BE2C (cell line): ENCODE measurements at regions not wholly inside any gene's neighbourhood (a gene's known extent, or its start where the extent isn't known, plus 50 kb on each side); places are given as distances from the start of the nearest gene placed in this dataset.

Experiments
- DNase-seq: peaks from one replicate; pipeline ENCODE4 v3.0.0-alpha.2; 2020
- H3K27me3 ChIP-seq: fragments of 250-450 bp; sonication (Bioruptor Pico); 2 replicates; pipeline ENCODE4 v1.5.1; 2020; ENCODE audit warnings: mild to moderate bottlenecking
- H3K36me3 ChIP-seq: fragments of 250-450 bp; sonication (Bioruptor Pico); 2 replicates; pipeline ENCODE4 v1.5.1; 2020; ENCODE audit warnings: mild to moderate bottlenecking
- H3K4me1 ChIP-seq: fragments of 250-450 bp; sonication (Bioruptor Pico); 2 replicates; pipeline ENCODE4 v1.5.1; 2020
- H3K4me3 ChIP-seq: 2 replicates; pipeline ENCODE4 v1.5.1; 2011; ENCODE audit warnings: low read depth, low read length
- H3K9me3 ChIP-seq: fragments of 250-450 bp; sonication (Bioruptor Pico); 2 replicates; pipeline ENCODE4 v1.5.1; 2020
- TF ChIP-seq, protein P1 (sequence below): IDR thresholded peaks from 2 replicates; pipeline ENCODE4 v1.5.1; 2012; ENCODE audit warnings: mild to moderate bottlenecking, low read depth, low read length

DNA sequence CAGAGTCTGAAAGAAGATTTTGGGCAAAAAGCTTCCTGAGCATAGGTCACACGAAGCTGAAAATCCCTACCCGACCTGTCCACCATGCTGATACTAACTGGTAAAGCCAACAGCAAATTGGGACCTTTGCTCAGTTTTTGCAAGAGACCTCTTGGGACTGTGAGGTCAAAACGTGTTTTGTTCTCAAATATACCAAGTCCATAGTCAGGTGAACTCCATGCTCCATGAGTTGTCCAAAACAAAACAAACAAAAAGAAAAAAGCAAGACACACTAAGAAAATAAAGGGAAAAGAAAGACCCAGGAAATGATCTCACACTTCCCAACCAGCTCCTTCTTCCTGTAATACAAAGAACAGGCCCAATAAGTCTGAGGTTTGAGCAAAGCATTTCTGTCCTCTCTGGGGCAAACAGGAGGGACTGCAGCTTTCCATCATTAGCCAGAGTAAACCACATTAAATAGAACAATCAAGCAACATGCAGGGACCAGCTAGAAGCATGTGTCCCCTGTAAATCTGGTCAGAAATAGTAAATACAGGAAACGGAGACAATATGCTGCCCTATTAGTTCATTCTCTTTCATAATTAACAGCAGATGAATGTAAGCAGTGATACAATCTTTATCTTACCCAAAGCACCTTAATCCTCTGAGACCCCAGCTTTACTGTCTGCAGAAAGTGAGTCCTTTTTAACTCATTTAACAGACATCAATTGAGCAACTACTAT is 125.0 kb upstream of the LIPC start:
- H3K9me3 ChIP-seq = no peaks in the 10 kb centered on the region

DNA sequence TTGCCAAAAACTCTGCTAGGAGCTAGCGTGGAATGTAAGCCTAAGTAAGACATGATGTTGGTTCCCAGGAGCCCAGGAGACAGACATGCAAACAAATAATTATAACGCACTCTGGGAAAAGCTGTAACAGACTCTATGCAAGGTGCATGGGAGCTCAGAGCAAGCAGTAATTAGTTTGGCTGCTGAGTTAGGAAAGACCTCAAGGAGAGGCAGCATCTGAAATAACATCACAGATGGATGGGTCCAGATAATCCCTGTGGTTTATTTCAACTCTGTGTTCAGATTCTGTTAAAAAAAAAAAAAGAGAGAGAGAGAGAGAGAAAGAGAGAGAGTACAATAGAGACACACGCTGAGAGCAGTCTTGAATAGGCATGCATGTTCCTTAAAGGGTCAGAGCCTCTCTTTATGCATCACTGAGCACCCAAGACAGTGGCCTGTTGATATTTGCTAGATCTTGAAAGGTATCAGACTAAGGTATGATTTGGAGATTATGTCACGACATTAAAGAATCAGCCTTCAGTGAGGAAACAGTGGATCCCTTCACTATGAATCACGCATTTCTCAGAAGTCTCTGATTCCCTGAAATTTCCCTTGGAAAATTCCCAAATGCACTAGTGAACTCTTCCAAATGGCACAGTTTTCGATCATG is 124.4 kb upstream of the LIPC start:
- Histone ChIP-seq H3K36me3 (no peaks in the 10 kb centered on the region), H3K4me3 (no peak overlapping the region), H3K27me3 (no peaks in the 10 kb centered on the region), H3K4me1 (peaks cover 10% of the 10 kb centered on the region), H3K9me3 (no peaks in the 10 kb centered on the region)
- no peak for DNase-seq
- TF ChIP-seq, protein P1, sequence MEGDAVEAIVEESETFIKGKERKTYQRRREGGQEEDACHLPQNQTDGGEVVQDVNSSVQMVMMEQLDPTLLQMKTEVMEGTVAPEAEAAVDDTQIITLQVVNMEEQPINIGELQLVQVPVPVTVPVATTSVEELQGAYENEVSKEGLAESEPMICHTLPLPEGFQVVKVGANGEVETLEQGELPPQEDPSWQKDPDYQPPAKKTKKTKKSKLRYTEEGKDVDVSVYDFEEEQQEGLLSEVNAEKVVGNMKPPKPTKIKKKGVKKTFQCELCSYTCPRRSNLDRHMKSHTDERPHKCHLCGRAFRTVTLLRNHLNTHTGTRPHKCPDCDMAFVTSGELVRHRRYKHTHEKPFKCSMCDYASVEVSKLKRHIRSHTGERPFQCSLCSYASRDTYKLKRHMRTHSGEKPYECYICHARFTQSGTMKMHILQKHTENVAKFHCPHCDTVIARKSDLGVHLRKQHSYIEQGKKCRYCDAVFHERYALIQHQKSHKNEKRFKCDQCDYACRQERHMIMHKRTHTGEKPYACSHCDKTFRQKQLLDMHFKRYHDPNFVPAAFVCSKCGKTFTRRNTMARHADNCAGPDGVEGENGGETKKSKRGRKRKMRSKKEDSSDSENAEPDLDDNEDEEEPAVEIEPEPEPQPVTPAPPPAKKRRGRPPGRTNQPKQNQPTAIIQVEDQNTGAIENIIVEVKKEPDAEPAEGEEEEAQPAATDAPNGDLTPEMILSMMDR = no peak

More for the DNA sequence above, 125.0 kb upstream of the LIPC start:
- peaks cover 10% of the 10 kb centered on the region for H3K4me1 ChIP-seq
- H3K4me3 ChIP-seq = no peak overlapping the region
- no peaks in the 10 kb centered on the region for H3K27me3 ChIP-seq
- H3K36me3 ChIP-seq = no peaks in the 10 kb centered on the region
- DNase-seq = no peak
- TF ChIP-seq, protein P1 = no peak

DNA sequence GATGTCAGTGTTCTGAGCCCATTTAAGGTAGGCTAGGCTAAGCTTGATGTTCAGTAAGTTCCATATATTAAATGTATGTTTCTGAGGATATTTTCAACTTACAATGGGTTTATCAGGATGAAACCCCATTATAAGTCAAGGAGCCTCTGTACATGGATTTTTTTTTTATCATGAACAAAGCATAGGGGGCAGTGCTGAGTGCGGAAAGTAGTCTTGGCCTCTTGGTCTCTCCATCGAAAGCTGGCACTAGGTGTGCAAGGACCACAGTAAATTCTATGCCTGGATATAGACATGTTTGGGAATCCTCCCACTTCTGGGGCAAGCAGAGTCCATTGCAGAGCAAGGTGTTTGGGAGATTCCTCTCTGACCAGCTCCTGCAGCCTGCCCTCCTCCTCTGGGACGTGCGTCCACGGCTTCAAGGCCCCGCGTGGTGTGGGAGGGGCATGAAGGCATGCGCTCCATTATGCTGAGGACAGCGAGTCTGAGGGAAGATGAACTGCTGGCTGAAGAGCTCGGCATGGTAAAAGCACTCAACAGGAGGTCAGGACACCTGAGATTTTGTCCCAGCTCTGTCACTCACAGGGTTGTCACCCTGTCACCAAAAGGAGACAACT is 122.9 kb upstream of the LIPC start:
- Histone ChIP-seq H3K9me3 (no peaks in the 10 kb centered on the region), H3K27me3 (no peaks in the 10 kb centered on the region), H3K4me1 (peaks cover 10% of the 10 kb centered on the region), H3K4me3 (no peak overlapping the region), H3K36me3 (no peaks in the 10 kb centered on the region)
- DNase-seq = no peak
- TF ChIP-seq, protein P1 = no peak

DNA sequence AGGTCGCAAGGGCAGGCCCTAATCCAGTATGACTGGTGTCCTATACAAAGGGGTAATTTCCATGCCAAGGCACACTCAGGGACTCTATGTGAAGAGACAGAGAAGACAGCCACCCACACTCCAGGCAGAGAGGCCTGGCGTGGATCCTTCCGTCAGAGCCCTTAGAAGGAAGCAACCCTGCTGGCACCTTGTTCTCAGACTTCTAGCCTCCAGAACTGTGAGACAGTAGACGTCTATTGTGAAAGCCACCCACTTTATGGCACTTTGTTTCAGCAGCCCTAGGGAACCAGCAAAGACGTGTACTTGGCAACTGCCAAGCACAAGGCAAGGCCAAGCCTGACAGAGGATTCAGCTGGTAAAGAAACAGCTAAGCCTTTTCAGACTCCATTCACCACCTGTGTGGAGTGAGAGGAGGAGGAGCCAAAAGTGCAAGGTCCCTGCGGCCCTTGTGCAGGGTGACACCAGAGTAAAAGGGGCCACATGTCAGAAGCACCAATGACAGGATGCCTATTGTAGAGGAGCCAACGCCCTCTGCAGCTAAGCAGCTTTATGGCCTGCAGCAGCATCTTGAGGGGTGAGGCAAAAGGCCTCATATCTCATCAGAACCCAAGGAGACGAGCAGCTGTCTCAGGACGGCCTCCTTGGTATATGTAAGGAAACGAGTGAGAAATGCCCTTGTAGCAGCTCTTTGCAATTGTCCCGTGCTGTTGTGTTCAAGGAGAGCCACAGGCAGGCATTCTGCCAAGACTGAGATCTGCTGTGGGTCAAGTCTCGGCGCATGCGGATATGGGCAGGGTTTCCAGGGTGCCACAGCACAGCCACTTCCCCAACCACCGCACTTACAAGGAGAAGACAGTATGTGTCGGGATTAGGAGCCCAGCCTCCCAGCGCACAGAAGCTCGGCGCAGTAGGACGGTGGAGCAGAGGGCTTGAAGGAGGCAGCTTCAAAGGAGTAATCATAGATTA is 121.5 kb upstream of the LIPC start:
- no peak for DNase-seq
- no peaks in the 10 kb centered on the region for H3K9me3 ChIP-seq
- H3K36me3 ChIP-seq = no peaks in the 10 kb centered on the region
- no peaks in the 10 kb centered on the region for H3K27me3 ChIP-seq
- H3K4me3 ChIP-seq = no peak overlapping the region
- TF ChIP-seq, protein P1 = no peak
- H3K4me1 ChIP-seq = peaks cover 10% of the 10 kb centered on the region

DNA sequence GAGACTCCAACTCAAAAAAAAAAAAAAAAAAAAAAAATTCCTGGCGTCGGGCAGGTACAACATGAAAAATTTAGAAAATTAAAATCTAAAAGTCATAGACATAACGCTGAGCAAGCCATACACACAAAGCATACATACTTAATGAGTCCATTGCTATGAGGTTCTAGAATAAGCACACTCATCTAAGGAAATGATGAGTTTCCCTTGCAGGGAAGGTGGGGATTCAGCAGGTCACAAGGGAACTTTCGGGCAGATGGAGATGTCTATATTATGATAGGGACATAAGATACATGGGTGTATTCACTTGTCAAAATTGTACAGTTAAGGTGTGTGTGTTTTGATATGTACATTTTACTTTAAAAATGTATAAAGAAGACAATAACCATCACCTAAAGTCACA is 120.2 kb upstream of the LIPC start:
- H3K4me1 ChIP-seq = peaks cover 7% of the 10 kb centered on the region
- TF ChIP-seq, protein P1 = no peak

More for the DNA sequence above, 120.2 kb upstream of the LIPC start:
- H3K36me3 ChIP-seq = no peaks in the 10 kb centered on the region
- no peak for DNase-seq
- H3K4me3 ChIP-seq = no peak overlapping the region
- H3K27me3 ChIP-seq = no peaks in the 10 kb centered on the region
- H3K9me3 ChIP-seq = no peaks in the 10 kb centered on the region
